IMR-90 (cell line): ENCODE measurements at regions not wholly inside any gene's neighbourhood (a gene's known extent, or its start where the extent isn't known, plus 50 kb on each side); places are given as distances from the start of the nearest gene placed in this dataset.

Experiments used
- ATAC-seq: fragments of 200-7000 bp; cut with Tn5 transposase; 2 replicates; pipeline ENCODE4 v1.9.1; 2020; ENCODE audit warnings: low read depth, mild to moderate bottlenecking, moderate library complexity
- BruUV-seq: library from RNA; stranded (reverse); fragments of 400-500 nt; replicated peaks from 2 replicates; lab custom pipeline; 2021; lab: Mats Ljungman, UMichigan
- CTCF ChIA-PET: fragments of 300-600 bp; formaldehyde crosslinking; extraction: SDS; loops from one replicate; lab custom pipeline; 2021; ENCODE audit warnings: antibody characterized with exemption; lab: Yijun Ruan, JAX
- POLR2A ChIA-PET: fragments of 300-600 bp; sonication (Branson Sonifier 250); formaldehyde crosslinking; loops from one replicate; lab custom pipeline; 2022; ENCODE audit warnings: antibody characterized with exemption; ENCODE audit not compliant: unreplicated experiment; lab: Charles Lee
- DNase-seq: peaks from one replicate; pipeline ENCODE4 v3.0.0; 2013
- H2AFZ ChIP-seq: replicated peaks from 2 replicates; pipeline ENCODE3; 2013; ENCODE audit warnings: low read length, mild to moderate bottlenecking; ENCODE audit not compliant: poor library complexity
- H2AK5ac ChIP-seq: 2 replicates; pipeline ENCODE4 v1.6.1; 2013; ENCODE audit warnings: low read depth, low read length, inconsistent platforms
- H2AK9ac ChIP-seq: replicated peaks from 2 replicates; pipeline ENCODE3; 2013; ENCODE audit warnings: mild to moderate bottlenecking, low read depth, low read length, moderate library complexity; ENCODE audit not compliant: poor library complexity
- H2BK120ac ChIP-seq: 2 replicates; pipeline ENCODE4 v1.6.1; 2013; ENCODE audit warnings: low read depth, low read length, inconsistent platforms
- H2BK15ac ChIP-seq: 3 replicates; pipeline ENCODE4 v1.6.1; 2013; ENCODE audit warnings: low read depth, low read length, inconsistent platforms
- H2BK20ac ChIP-seq: 2 replicates; pipeline ENCODE4 v1.6.1; 2013; ENCODE audit warnings: low read depth, mild to moderate bottlenecking, inconsistent platforms, low read length, moderate library complexity
- H2BK5ac ChIP-seq: 2 replicates; pipeline ENCODE4 v1.6.1; 2013; ENCODE audit warnings: mild to moderate bottlenecking, low read depth, low read length, inconsistent platforms; ENCODE audit not compliant: poor library complexity, severe bottlenecking
- H3K14ac ChIP-seq: replicated peaks from 2 replicates; pipeline ENCODE4 v1.6.1; 2013; ENCODE audit warnings: low read depth, low read length, inconsistent platforms
- H3K18ac ChIP-seq: 2 replicates; pipeline ENCODE4 v1.6.1; 2013; ENCODE audit warnings: low read depth, low read length, control low read depth
- H3K23ac ChIP-seq: 2 replicates; pipeline ENCODE4 v1.6.1; 2013; ENCODE audit warnings: low read depth, low read length, inconsistent platforms
- H3K27ac ChIP-seq: 2 replicates; pipeline ENCODE4 v1.5.1; 2013; ENCODE audit warnings: mild to moderate bottlenecking, control low read depth, low read length; ENCODE audit not compliant: insufficient read depth
- H3K27me3 ChIP-seq: 2 replicates; pipeline ENCODE4 v1.6.1; 2013; ENCODE audit warnings: low read length; ENCODE audit not compliant: control insufficient read depth, insufficient read depth
- H3K36me3 ChIP-seq: 2 replicates; pipeline ENCODE4 v1.6.1; 2013; ENCODE audit warnings: low read length, mixed read lengths; ENCODE audit not compliant: control insufficient read depth, insufficient read depth
- H3K4ac ChIP-seq: 2 replicates; pipeline ENCODE4 v1.6.1; 2013; ENCODE audit warnings: low read depth, low read length, inconsistent platforms
- H3K4me1 ChIP-seq: 2 replicates; pipeline ENCODE4 v1.6.1; 2013; ENCODE audit warnings: low read length, mixed read lengths; ENCODE audit not compliant: control insufficient read depth, insufficient read depth
- H3K4me2 ChIP-seq: 2 replicates; pipeline ENCODE4 v1.6.1; 2013; ENCODE audit warnings: low read depth, mild to moderate bottlenecking, control low read depth, low read length, moderate library complexity
- H3K4me3 ChIP-seq: 2 replicates; pipeline ENCODE4 v1.5.1; 2013; ENCODE audit warnings: low read depth, mild to moderate bottlenecking, control low read depth, low read length, moderate library complexity; ENCODE audit not compliant: insufficient read depth
- H3K56ac ChIP-seq: 2 replicates; pipeline ENCODE4 v1.6.1; 2013; ENCODE audit warnings: low read length, inconsistent platforms; ENCODE audit not compliant: insufficient read depth; ENCODE audit errors: extremely low read depth
- H3K79me1 ChIP-seq, 2 experiments: 2 replicates each; pipeline ENCODE4 v1.6.1; 2013; ENCODE audit warnings: low read length in 2 of 2, inconsistent platforms in 1 of 2, low read depth in 1 of 2
- H3K9ac ChIP-seq: 2 replicates; pipeline ENCODE4 v1.6.1; 2013; ENCODE audit warnings: low read depth, low read length, control low read depth
- H3K9me1 ChIP-seq: 2 replicates; pipeline ENCODE4 v1.6.1; 2013; ENCODE audit warnings: low read length, inconsistent platforms; ENCODE audit not compliant: insufficient read depth
- H3K9me3 ChIP-seq: 2 replicates; pipeline ENCODE4 v1.6.1; 2013; ENCODE audit warnings: low read length; ENCODE audit not compliant: control insufficient read depth, insufficient read depth
- H4K20me1 ChIP-seq: 2 replicates; pipeline ENCODE4 v1.6.1; 2013; ENCODE audit warnings: low read length, inconsistent platforms; ENCODE audit not compliant: insufficient read depth
- H4K5ac ChIP-seq: 2 replicates; pipeline ENCODE4 v1.6.1; 2013; ENCODE audit warnings: mild to moderate bottlenecking, low read depth, low read length, control low read depth
- H4K8ac ChIP-seq, 2 experiments: 2 replicates each; pipeline ENCODE4 v1.6.1; 2013; ENCODE audit warnings: low read depth in 2 of 2, low read length in 2 of 2, control low read depth in 1 of 2, inconsistent platforms in 1 of 2
- H4K91ac ChIP-seq: 2 replicates; pipeline ENCODE4 v1.6.1; 2013; ENCODE audit warnings: low read depth, low read length, inconsistent platforms; ENCODE audit not compliant: insufficient read depth
- BHLHE40 ChIP-seq: fragments of 150-350 bp; IDR thresholded peaks from 2 replicates; pipeline ENCODE4 v1.6.1; 2016; ENCODE audit warnings: mild to moderate bottlenecking, low read depth, low read length
- CEBPB ChIP-seq: IDR thresholded peaks from 2 replicates; pipeline ENCODE4 v1.6.1; 2012; ENCODE audit warnings: low read depth, low read length, improper control_type of control experiment
- FOS ChIP-seq: fragments of 150-350 bp; IDR thresholded peaks from 2 replicates; pipeline ENCODE4 v1.6.1; 2016; ENCODE audit warnings: low read depth, low read length
- MAFK ChIP-seq: IDR thresholded peaks from 2 replicates; pipeline ENCODE4 v1.6.1; 2012; ENCODE audit warnings: low read depth, low read length, improper control_type of control experiment
- MAZ ChIP-seq: IDR thresholded peaks from 2 replicates; pipeline ENCODE4 v1.6.1; 2012; ENCODE audit warnings: low read depth, mild to moderate bottlenecking, low read length, improper control_type of control experiment, moderate library complexity, borderline replicate concordance
- MXI1 ChIP-seq: IDR thresholded peaks from 2 replicates; pipeline ENCODE4 v1.6.1; 2012; ENCODE audit warnings: low read depth, mild to moderate bottlenecking, low read length, moderate library complexity, borderline replicate concordance
- NFE2L2 ChIP-seq: fragments of 150-350 bp; IDR thresholded peaks from 2 replicates; pipeline ENCODE4 v1.6.1; 2016; ENCODE audit warnings: low read depth, mild to moderate bottlenecking, low read length
- POLR2A ChIP-seq: IDR thresholded peaks from 2 replicates; pipeline ENCODE4 v1.6.1; 2012; ENCODE audit warnings: mild to moderate bottlenecking, low read depth, low read length
- RAD21 ChIP-seq: IDR thresholded peaks from 2 replicates; pipeline ENCODE4 v1.6.1; 2012; ENCODE audit warnings: low read length, improper control_type of control experiment
- RCOR1 ChIP-seq: IDR thresholded peaks from 2 replicates; pipeline ENCODE4 v1.6.1; 2012; ENCODE audit warnings: mild to moderate bottlenecking, low read length, improper control_type of control experiment; ENCODE audit not compliant: insufficient replicate concordance
- RFX5 ChIP-seq: IDR thresholded peaks from 2 replicates; pipeline ENCODE4 v1.8.0; 2012; ENCODE audit warnings: low read depth, mild to moderate bottlenecking, low read length, moderate library complexity
- SMC3 ChIP-seq: fragments of 150-350 bp; IDR thresholded peaks from 2 replicates; pipeline ENCODE4 v1.6.1; 2016; ENCODE audit warnings: low read depth, mild to moderate bottlenecking, antibody characterized with exemption, low read length, moderate library complexity
- USF2 ChIP-seq: fragments of 150-350 bp; IDR thresholded peaks from 2 replicates; pipeline ENCODE4 v1.6.1; 2017; ENCODE audit warnings: mild to moderate bottlenecking, antibody characterized with exemption, low read length, low read depth
- WGBS, 2 experiments: methylation state at CpG; one replicate each; pipeline versions ENCODE4 v1.1.5 to v1.1.7; 2013; ENCODE audit warnings: missing lambda C conversion rate in 2 of 2; ENCODE audit not compliant: insufficient read length in 1 of 2; ENCODE audit errors: extremely low coverage in 2 of 2; 5-methylcytosine and 5-hydroxymethylcytosine counted together
- dilution Hi-C: fragments of 300-500 bp; cut with HindIII; formaldehyde crosslinking; loops from one replicate; pipeline ENCODE4 v1.14.3; 2018; ENCODE audit warnings: low sequenced_read_pairs; ENCODE audit not compliant: unreplicated experiment
- in situ Hi-C: fragments of 300-500 bp; cut with MboI; formaldehyde crosslinking; loops from 3 replicates; pipeline ENCODE4 v1.14.3; 2019; ENCODE audit warnings: low sequenced_read_pairs, inconsistent platforms, mixed read lengths
- intact Hi-C: fragments of 100-400 bp; cut with micrococcal nuclease; formaldehyde crosslinking; loops from 2 replicates; pipeline ENCODE4 v1.10.0; 2022
- TF ChIP-seq, protein P1 (sequence below): conservative IDR thresholded peaks from 2 replicates; pipeline ENCODE4 v1.5.1; 2012; ENCODE audit warnings: mild to moderate bottlenecking, low read depth, low read length, improper control_type of control experiment

GRCh38 chr9:80117031-80117430 lies 545.3 kb downstream of the TLE4 start:
- ChIA-PET CTCF (no interaction called here), POLR2A (no interaction called here)
- H3K9ac ChIP-seq: no peak overlapping the region
- no peak overlapping the region for H3K23ac ChIP-seq
- intact Hi-C loops (no loop called here), in situ Hi-C loops (no loop called here), dilution Hi-C loops (no loop called here)
- H3K4me3 ChIP-seq: no peak overlapping the region
- H2BK15ac ChIP-seq: no peak overlapping the region
- H2BK20ac ChIP-seq: no peak overlapping the region
- no peak for TF ChIP-seq RFX5
- no peak for TF ChIP-seq MAFK
- no peak for TF ChIP-seq POLR2A
- TF ChIP-seq, protein P1, sequence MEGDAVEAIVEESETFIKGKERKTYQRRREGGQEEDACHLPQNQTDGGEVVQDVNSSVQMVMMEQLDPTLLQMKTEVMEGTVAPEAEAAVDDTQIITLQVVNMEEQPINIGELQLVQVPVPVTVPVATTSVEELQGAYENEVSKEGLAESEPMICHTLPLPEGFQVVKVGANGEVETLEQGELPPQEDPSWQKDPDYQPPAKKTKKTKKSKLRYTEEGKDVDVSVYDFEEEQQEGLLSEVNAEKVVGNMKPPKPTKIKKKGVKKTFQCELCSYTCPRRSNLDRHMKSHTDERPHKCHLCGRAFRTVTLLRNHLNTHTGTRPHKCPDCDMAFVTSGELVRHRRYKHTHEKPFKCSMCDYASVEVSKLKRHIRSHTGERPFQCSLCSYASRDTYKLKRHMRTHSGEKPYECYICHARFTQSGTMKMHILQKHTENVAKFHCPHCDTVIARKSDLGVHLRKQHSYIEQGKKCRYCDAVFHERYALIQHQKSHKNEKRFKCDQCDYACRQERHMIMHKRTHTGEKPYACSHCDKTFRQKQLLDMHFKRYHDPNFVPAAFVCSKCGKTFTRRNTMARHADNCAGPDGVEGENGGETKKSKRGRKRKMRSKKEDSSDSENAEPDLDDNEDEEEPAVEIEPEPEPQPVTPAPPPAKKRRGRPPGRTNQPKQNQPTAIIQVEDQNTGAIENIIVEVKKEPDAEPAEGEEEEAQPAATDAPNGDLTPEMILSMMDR: no peak
- TF ChIP-seq NFE2L2: no peak
- no peak for TF ChIP-seq BHLHE40
- TF ChIP-seq MAZ: no peak
- no peak for TF ChIP-seq FOS
- TF ChIP-seq CEBPB: no peak
- no peak for TF ChIP-seq RAD21
- no peak for TF ChIP-seq MXI1
- no peak for TF ChIP-seq RCOR1
- no peak for TF ChIP-seq SMC3
- no peak for TF ChIP-seq USF2
- no peak overlapping the region for H4K8ac ChIP-seq
- H3K4ac ChIP-seq: no peak overlapping the region
- no peak overlapping the region for H4K5ac ChIP-seq
- H4K91ac ChIP-seq: no peak overlapping the region
- H3K14ac ChIP-seq: no peak overlapping the region
- H2AK9ac ChIP-seq: no peak overlapping the region
- no peaks in the 10 kb centered on the region for H3K27me3 ChIP-seq
- ATAC-seq (no peak), DNase-seq (no peak)
- H2AK5ac ChIP-seq: no peak overlapping the region
- H4K20me1 ChIP-seq: no peaks in the 10 kb centered on the region
- no peaks in the 10 kb centered on the region for H3K4me1 ChIP-seq
- no peak overlapping the region for H3K18ac ChIP-seq
- H2BK5ac ChIP-seq: no peak overlapping the region
- no peaks in the 10 kb centered on the region for H3K9me1 ChIP-seq
- no peak overlapping the region for H2BK120ac ChIP-seq
- H3K56ac ChIP-seq: no peak overlapping the region
- WGBS, 2 experiments: no CpG with 5 or more reads among the region's 3 CpGs
- H3K4me2 ChIP-seq: no peak overlapping the region
- no peak overlapping the region for H3K27ac ChIP-seq
- BruUV-seq: no TSS peak
- H3K36me3 ChIP-seq: no peaks in the 10 kb centered on the region
- H3K9me3 ChIP-seq: no peaks in the 10 kb centered on the region
- no peak overlapping the region for H2AFZ ChIP-seq
- H3K79me1 ChIP-seq: no peaks in the 10 kb centered on the region
